ENCODE measurements at regions not wholly inside any gene's neighbourhood (a gene's known extent, or its start where the extent isn't known, plus 50 kb on each side); places are given as distances from the start of the nearest gene placed in this dataset.

- no peak for TF ChIP-seq ASH2L (IDR thresholded peaks at IDR 0.05; ENCODE audit: low read length)
- no peak for TF ChIP-seq SIX5 (IDR thresholded peaks at IDR 0.05; ENCODE audit: low read depth, low read length)
- no peak for TF ChIP-seq RBBP5 (IDR thresholded peaks at IDR 0.05; ENCODE audit: borderline replicate concordance, low read depth, low read length)
- TF ChIP-seq CEBPB (IDR thresholded peaks at IDR 0.05; ENCODE audit: low read depth, low read length) = no peak
- no peak for TF ChIP-seq PHF8 (conservative IDR thresholded peaks at IDR 0.05; ENCODE audit: low read depth, low read length)
- TF ChIP-seq SIRT6 (IDR thresholded peaks at IDR 0.05; ENCODE audit: low read length) = no peak
- TF ChIP-seq EZH2 (IDR thresholded peaks at IDR 0.05; ENCODE audit: low read depth, low read length, severe bottlenecking) = no peak
- no peak for TF ChIP-seq SUZ12 (IDR thresholded peaks at IDR 0.05; ENCODE audit: low read length)
- no peak for TF ChIP-seq CBX8 (IDR thresholded peaks at IDR 0.05; ENCODE audit: borderline replicate concordance, low read depth, low read length)
- no peak for TF ChIP-seq EGR1 (IDR thresholded peaks at IDR 0.05; ENCODE audit: borderline replicate concordance, low read depth, low read length)
- TF ChIP-seq RFX5 (IDR thresholded peaks at IDR 0.05; ENCODE audit: borderline replicate concordance, low read depth, low read length) = no peak
Measured at GRCh38 chr6:145551164-145551563, 184.2 kb downstream of the EPM2A start.

More at GRCh38 chr6:145551164-145551563, 184.2 kb downstream of the EPM2A start:
- H2AK5ac ChIP-seq (ENCODE audit: low read depth, low read length) = no peak overlapping the region
- no peaks in the 10 kb centered on the region for H3K23me2 ChIP-seq (ENCODE audit: low read depth, low read length)
- ChIA-PET CTCF (ENCODE audit: partially characterized antibody) (no interaction called here), POLR2A (ENCODE audit: partially characterized antibody) (no interaction called here)
- H3K79me2 ChIP-seq (ENCODE audit: control insufficient read depth in 1 of 2, insufficient read depth in 2 of 2, low read length in 2 of 2) = no peaks in the 10 kb centered on the region
- no peak overlapping the region for H4K91ac ChIP-seq (replicated peaks; ENCODE audit: insufficient read length, low read length)
- H3K9ac ChIP-seq (replicated peaks in 1 of 4; ENCODE audit: extremely low read depth in 1 of 4, low read depth in 3 of 4, low read length in 3 of 4) = no peak overlapping the region
- H4K8ac ChIP-seq (ENCODE audit: extremely low read depth, insufficient read depth, low read length) = no peak overlapping the region
- no peak overlapping the region for H3K14ac ChIP-seq (ENCODE audit: insufficient read length)
- H2BK5ac ChIP-seq (ENCODE audit: low read depth, low read length) = no peak overlapping the region
- H3K36me3 ChIP-seq (ENCODE audit: control insufficient read depth in 2 of 4, insufficient read depth in 4 of 4, low read length in 3 of 4) = no peaks in the 10 kb centered on the region
- FAIRE-seq (no peak), DNase-seq (ENCODE audit: low read depth in 1 of 2, low spot score in 2 of 2) (no peak)
- H3K79me1 ChIP-seq (ENCODE audit: low read depth, low read length) = no peaks in the 10 kb centered on the region
- H4K20me1 ChIP-seq (replicated peaks in 1 of 2; ENCODE audit: control insufficient read depth in 1 of 2, insufficient read depth in 2 of 2, low read length in 2 of 2) = no peaks in the 10 kb centered on the region
- no peak overlapping the region for H2BK20ac ChIP-seq (ENCODE audit: low read length)
- no peak overlapping the region for H2BK12ac ChIP-seq (ENCODE audit: low read depth, low read length)
- H3K18ac ChIP-seq (ENCODE audit: extremely low read depth, low read length) = no peak overlapping the region
- no peak overlapping the region for H2BK120ac ChIP-seq (replicated peaks; ENCODE audit: low read depth, low read length)
- no peak overlapping the region for H3K4ac ChIP-seq (replicated peaks; ENCODE audit: insufficient read length, low read depth, low read length)
- no peak overlapping the region for H2AFZ ChIP-seq (ENCODE audit: low read length)
- H3K27ac ChIP-seq (ENCODE audit: low read depth, low read length) = no peak overlapping the region
- H3K56ac ChIP-seq (replicated peaks; ENCODE audit: insufficient read length, low read depth, low read length) = no peak overlapping the region
- H3K9me3 ChIP-seq (ENCODE audit: insufficient read depth in 2 of 2, low read depth in 1 of 2, low read length in 1 of 2) = no peaks in the 10 kb centered on the region
- H3K27me3 ChIP-seq (replicated peaks in 1 of 4; ENCODE audit: control insufficient read depth in 3 of 4, extremely low read depth in 1 of 4, insufficient read depth in 3 of 4, low read length in 3 of 4) = no peaks in the 10 kb centered on the region
- H4K5ac ChIP-seq (ENCODE audit: insufficient read length, low read depth, low read length) = no peak overlapping the region
- no peak overlapping the region for H3K23ac ChIP-seq (ENCODE audit: insufficient read length)
- no peak overlapping the region for H2BK15ac ChIP-seq (ENCODE audit: low read length)
- no peak overlapping the region for H3K4me2 ChIP-seq (ENCODE audit: insufficient read depth in 1 of 2, low read depth in 2 of 2, low read length in 2 of 2)
- H3K4me1 ChIP-seq (replicated peaks in 1 of 4; ENCODE audit: control insufficient read depth in 3 of 4, insufficient read depth in 4 of 4, low read length in 3 of 4) = no peaks in the 10 kb centered on the region
- H3K4me3 ChIP-seq (ENCODE audit: extremely low read depth in 1 of 4, insufficient read depth in 2 of 4, low read depth in 3 of 4, low read length in 4 of 4) = no peak overlapping the region

Data from H1 (cell line).